H9 (cell line): ENCODE measurements at regions not wholly inside any gene's neighbourhood (a gene's known extent, or its start where the extent isn't known, plus 50 kb on each side); places are given as distances from the start of the nearest gene placed in this dataset.

Experiments
- DNase-seq: peaks from one replicate; pipeline ENCODE4 v3.0.0-alpha.2; 2017
- H2AFZ ChIP-seq: one replicate; pipeline ENCODE4 v1.6.1; 2013; ENCODE audit warnings: mild to moderate bottlenecking, low read length, control low read depth, moderate library complexity
- H2AK5ac ChIP-seq: 2 replicates; pipeline ENCODE4 v1.6.1; 2013; ENCODE audit warnings: low read length, control low read depth, mixed read lengths; ENCODE audit not compliant: insufficient read length
- H2BK120ac ChIP-seq: one replicate; pipeline ENCODE4 v1.6.1; 2013; ENCODE audit warnings: low read depth, mild to moderate bottlenecking, low read length, control low read depth, inconsistent platforms; ENCODE audit not compliant: poor library complexity, severe bottlenecking
- H2BK12ac ChIP-seq: 2 replicates; pipeline ENCODE4 v1.6.1; 2013; ENCODE audit warnings: low read length, control low read depth, mixed read lengths, low read depth; ENCODE audit not compliant: insufficient read length
- H2BK15ac ChIP-seq: 2 replicates; pipeline ENCODE4 v1.6.1; 2013; ENCODE audit warnings: low read depth, low read length, control low read depth
- H2BK20ac ChIP-seq: one replicate; pipeline ENCODE4 v1.6.1; 2013; ENCODE audit warnings: low read depth, mild to moderate bottlenecking, low read length, control low read depth, inconsistent platforms; ENCODE audit not compliant: poor library complexity, severe bottlenecking
- H2BK5ac ChIP-seq: 2 replicates; pipeline ENCODE4 v1.6.1; 2013; ENCODE audit warnings: low read length, control low read depth, mixed read lengths; ENCODE audit not compliant: insufficient read length
- H3K14ac ChIP-seq: 2 replicates; pipeline ENCODE4 v1.6.1; 2013; ENCODE audit warnings: low read length, control low read depth; ENCODE audit not compliant: insufficient read depth
- H3K18ac ChIP-seq: 2 replicates; pipeline ENCODE4 v1.6.1; 2013; ENCODE audit warnings: low read depth, mild to moderate bottlenecking, mixed read lengths, low read length, control low read depth; ENCODE audit not compliant: insufficient read length
- H3K23ac ChIP-seq: 2 replicates; pipeline ENCODE4 v1.6.1; 2013; ENCODE audit warnings: low read length, control low read depth, mixed read lengths, low read depth; ENCODE audit not compliant: insufficient read length
- H3K23me2 ChIP-seq: 2 replicates; pipeline ENCODE4 v1.6.1; 2013; ENCODE audit warnings: low read depth, mild to moderate bottlenecking, mixed read lengths, low read length, control low read depth; ENCODE audit not compliant: insufficient read length, poor library complexity, severe bottlenecking
- H3K27ac ChIP-seq: 2 replicates; pipeline ENCODE4 v1.5.1; 2013; ENCODE audit warnings: low read length, control low read depth, mixed read lengths, low read depth; ENCODE audit not compliant: insufficient read length
- H3K27me3 ChIP-seq: 2 replicates; pipeline ENCODE4 v1.6.1; 2013; ENCODE audit warnings: low read length, control low read depth, inconsistent platforms; ENCODE audit not compliant: insufficient read depth
- H3K4ac ChIP-seq: 2 replicates; pipeline ENCODE4 v1.6.1; 2013; ENCODE audit warnings: low read depth, mild to moderate bottlenecking, control low read depth, inconsistent platforms, low read length, moderate library complexity
- H3K4me1 ChIP-seq: 2 replicates; pipeline ENCODE4 v1.6.1; 2013; ENCODE audit warnings: low read length, control low read depth, inconsistent platforms; ENCODE audit not compliant: insufficient read depth
- H3K4me2 ChIP-seq: 2 replicates; pipeline ENCODE4 v1.6.1; 2013; ENCODE audit warnings: low read length, control low read depth, mixed read lengths; ENCODE audit not compliant: insufficient read length, insufficient read depth
- H3K56ac ChIP-seq: 2 replicates; pipeline ENCODE4 v1.6.1; 2013; ENCODE audit warnings: low read depth, mild to moderate bottlenecking, mixed read lengths, low read length, control low read depth; ENCODE audit not compliant: insufficient read length
- H3K79me1 ChIP-seq: 2 replicates; pipeline ENCODE4 v1.6.1; 2013; ENCODE audit warnings: low read depth, mild to moderate bottlenecking, moderate library complexity, low read length, control low read depth, inconsistent platforms; ENCODE audit not compliant: insufficient read depth, poor library complexity, severe bottlenecking
- H3K79me2 ChIP-seq: 2 replicates; pipeline ENCODE4 v1.6.1; 2013; ENCODE audit warnings: low read length, control low read depth, inconsistent platforms; ENCODE audit not compliant: insufficient read depth
- H3K9ac ChIP-seq: 2 replicates; pipeline ENCODE4 v1.6.1; 2013; ENCODE audit warnings: low read length, control low read depth, mixed read lengths; ENCODE audit not compliant: insufficient read length; ENCODE audit errors: extremely low read depth
- H3K9me3 ChIP-seq: one replicate; pipeline ENCODE4 v1.6.1; 2013; ENCODE audit warnings: low read depth, low read length, inconsistent platforms; ENCODE audit not compliant: control insufficient read depth
- H3T11ph ChIP-seq: one replicate; pipeline ENCODE4 v1.6.1; 2013; ENCODE audit warnings: mild to moderate bottlenecking, low read length, control low read depth, inconsistent platforms
- H4K20me1 ChIP-seq: one replicate; pipeline ENCODE4 v1.6.1; 2013; ENCODE audit not compliant: control insufficient read depth, insufficient read length, insufficient read depth
- H4K5ac ChIP-seq: 2 replicates; pipeline ENCODE4 v1.6.1; 2013; ENCODE audit warnings: low read depth, mild to moderate bottlenecking, mixed read lengths, low read length, control low read depth; ENCODE audit not compliant: insufficient read length
- H4K8ac ChIP-seq: replicated peaks from 2 replicates; pipeline ENCODE4 v1.6.1; 2013; ENCODE audit warnings: low read length, control low read depth, mixed read lengths, low read depth; ENCODE audit not compliant: insufficient read length
- H4K91ac ChIP-seq: 2 replicates; pipeline ENCODE4 v1.6.1; 2013; ENCODE audit warnings: low read depth, mild to moderate bottlenecking, moderate library complexity, mixed read lengths, low read length, control low read depth; ENCODE audit not compliant: insufficient read length
- H3K27ac Mint-ChIP-seq, 3 experiments: 2 replicates in 2 of 3; 3 replicates in 1 of 3; pipeline ENCODE4 v1.8.0; 2020 to 2021; ENCODE audit warnings: mixed read lengths in 3 of 3, mild to moderate bottlenecking in 1 of 3, moderate library complexity in 1 of 3
- H3K27me3 Mint-ChIP-seq: 2 replicates; pipeline ENCODE4 v1.8.0; 2021; ENCODE audit warnings: low read depth, mild to moderate bottlenecking, moderate library complexity, mixed read lengths
- H3K36me3 Mint-ChIP-seq, 3 experiments: 2 replicates in 2 of 3; 3 replicates in 1 of 3; pipeline ENCODE4 v1.8.0; 2020 to 2021; ENCODE audit warnings: low read depth in 3 of 3, mixed read lengths in 3 of 3; ENCODE audit not compliant: insufficient read depth in 1 of 3
- H3K4me1 Mint-ChIP-seq, 2 experiments: 2 replicates each; pipeline ENCODE4 v1.8.0; 2020; ENCODE audit warnings: mixed read lengths in 2 of 2
- H3K4me3 Mint-ChIP-seq, 2 experiments: 2 replicates in 1 of 2; 3 replicates in 1 of 2; pipeline ENCODE4 v1.8.0; 2020 to 2021; ENCODE audit warnings: mild to moderate bottlenecking in 2 of 2, mixed read lengths in 2 of 2, moderate library complexity in 1 of 2
- H3K9me3 Mint-ChIP-seq, 2 experiments: 2 replicates in 1 of 2; 3 replicates in 1 of 2; pipeline ENCODE4 v1.8.0; 2020; ENCODE audit warnings: mild to moderate bottlenecking in 2 of 2, mixed read lengths in 2 of 2, moderate library complexity in 1 of 2
- WGBS: extraction: QIAGEN DNeasy Blood & Tissue Kit; methylation state at CpG from one replicate; pipeline ENCODE4 v1.1.7; 2013; ENCODE audit warnings: missing lambda C conversion rate, low lambda C conversion rate, mixed read lengths; ENCODE audit not compliant: insufficient read length; ENCODE audit errors: extremely low coverage; 5-methylcytosine and 5-hydroxymethylcytosine counted together
- TF ChIP-seq, protein P1 (sequence below): fragments of 200-600 bp; sonication (generic); conservative IDR thresholded peaks from 3 replicates; pipeline ENCODE4 v1.8.0; 2021; ENCODE audit warnings: antibody characterized with exemption, mild to moderate bottlenecking

- TF ChIP-seq, protein P1, sequence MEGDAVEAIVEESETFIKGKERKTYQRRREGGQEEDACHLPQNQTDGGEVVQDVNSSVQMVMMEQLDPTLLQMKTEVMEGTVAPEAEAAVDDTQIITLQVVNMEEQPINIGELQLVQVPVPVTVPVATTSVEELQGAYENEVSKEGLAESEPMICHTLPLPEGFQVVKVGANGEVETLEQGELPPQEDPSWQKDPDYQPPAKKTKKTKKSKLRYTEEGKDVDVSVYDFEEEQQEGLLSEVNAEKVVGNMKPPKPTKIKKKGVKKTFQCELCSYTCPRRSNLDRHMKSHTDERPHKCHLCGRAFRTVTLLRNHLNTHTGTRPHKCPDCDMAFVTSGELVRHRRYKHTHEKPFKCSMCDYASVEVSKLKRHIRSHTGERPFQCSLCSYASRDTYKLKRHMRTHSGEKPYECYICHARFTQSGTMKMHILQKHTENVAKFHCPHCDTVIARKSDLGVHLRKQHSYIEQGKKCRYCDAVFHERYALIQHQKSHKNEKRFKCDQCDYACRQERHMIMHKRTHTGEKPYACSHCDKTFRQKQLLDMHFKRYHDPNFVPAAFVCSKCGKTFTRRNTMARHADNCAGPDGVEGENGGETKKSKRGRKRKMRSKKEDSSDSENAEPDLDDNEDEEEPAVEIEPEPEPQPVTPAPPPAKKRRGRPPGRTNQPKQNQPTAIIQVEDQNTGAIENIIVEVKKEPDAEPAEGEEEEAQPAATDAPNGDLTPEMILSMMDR: no peak
- H3K27me3 Mint-ChIP-seq: no peaks in the 10 kb centered on the region; the same call in none of the 2 replicates
- no CpG with 5 or more reads among the region's 1 CpG for WGBS
Observed at GRCh38 chr2:12222554-12222953, 476.1 kb downstream of the LPIN1 start.

More at GRCh38 chr2:12222554-12222953, 476.1 kb downstream of the LPIN1 start:
- Histone ChIP-seq H2AFZ (no peak overlapping the region), H2BK5ac (no peak overlapping the region), H2BK20ac (no peak overlapping the region), H3K79me1 (no peaks in the 10 kb centered on the region), H4K8ac (no peak overlapping the region), H3K27ac (no peak overlapping the region), H3K9ac (no peak overlapping the region), H3K4me2 (no peak overlapping the region), H2BK12ac (no peak overlapping the region), H3K27me3 (no peaks in the 10 kb centered on the region; the same call in 1 of the 2 replicates), H2AK5ac (no peak overlapping the region), H2BK15ac (no peak overlapping the region), H3K14ac (no peak overlapping the region), H4K20me1 (no peaks in the 10 kb centered on the region), H3K56ac (no peak overlapping the region), H3K18ac (no peak overlapping the region), H3K79me2 (no peaks in the 10 kb centered on the region), H3K9me3 (peaks cover 20% of the 10 kb centered on the region), H3K23me2 (no peaks in the 10 kb centered on the region), H4K91ac (no peak overlapping the region), H2BK120ac (no peak overlapping the region), H3K4ac (no peak overlapping the region), H3K4me1 (no peaks in the 10 kb centered on the region), H4K5ac (no peak overlapping the region), H3T11ph (no peak overlapping the region), H3K23ac (no peak overlapping the region)
- no peak overlapping the region for H3K4me3 Mint-ChIP-seq
- peaks cover 16 to 35% (median 25%) of the 10 kb centered on the region in 3 experiments for H3K36me3 Mint-ChIP-seq
- peaks cover 31 to 34% of the 10 kb centered on the region in 2 experiments for H3K9me3 Mint-ChIP-seq
- peaks cover 4 to 7% of the 10 kb centered on the region in 2 experiments for H3K4me1 Mint-ChIP-seq
- DNase-seq: no peak
- H3K27ac Mint-ChIP-seq: no peak overlapping the region
